ENCODE measurements at regions not wholly inside any gene's neighbourhood (a gene's known extent, or its start where the extent isn't known, plus 50 kb on each side); places are given as distances from the start of the nearest gene placed in this dataset.

DNA sequence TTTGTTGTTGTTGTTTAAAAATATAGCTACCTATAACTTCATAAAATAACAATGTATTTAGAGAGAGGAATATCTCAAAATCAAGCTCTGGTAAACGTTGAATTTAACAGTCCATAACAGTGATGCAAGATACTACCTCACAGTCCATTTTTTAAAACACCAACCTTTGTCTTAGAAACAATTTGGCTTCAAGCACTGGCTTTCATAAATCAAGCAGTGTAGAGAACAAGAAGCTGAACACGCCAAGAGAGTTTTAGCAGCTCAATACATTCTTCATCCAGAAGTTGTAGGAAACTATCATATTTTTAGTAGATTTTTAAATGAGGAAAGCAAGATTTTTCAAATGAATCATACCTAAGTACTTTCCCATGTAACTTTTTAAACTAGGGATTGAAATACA, 334.3 kb upstream of the ADAMTS5 start:
- intact Hi-C loops (cut with micrococcal nuclease; ENCODE audit: unreplicated experiment), result no loop called here
- TF ChIP-seq, protein P1, sequence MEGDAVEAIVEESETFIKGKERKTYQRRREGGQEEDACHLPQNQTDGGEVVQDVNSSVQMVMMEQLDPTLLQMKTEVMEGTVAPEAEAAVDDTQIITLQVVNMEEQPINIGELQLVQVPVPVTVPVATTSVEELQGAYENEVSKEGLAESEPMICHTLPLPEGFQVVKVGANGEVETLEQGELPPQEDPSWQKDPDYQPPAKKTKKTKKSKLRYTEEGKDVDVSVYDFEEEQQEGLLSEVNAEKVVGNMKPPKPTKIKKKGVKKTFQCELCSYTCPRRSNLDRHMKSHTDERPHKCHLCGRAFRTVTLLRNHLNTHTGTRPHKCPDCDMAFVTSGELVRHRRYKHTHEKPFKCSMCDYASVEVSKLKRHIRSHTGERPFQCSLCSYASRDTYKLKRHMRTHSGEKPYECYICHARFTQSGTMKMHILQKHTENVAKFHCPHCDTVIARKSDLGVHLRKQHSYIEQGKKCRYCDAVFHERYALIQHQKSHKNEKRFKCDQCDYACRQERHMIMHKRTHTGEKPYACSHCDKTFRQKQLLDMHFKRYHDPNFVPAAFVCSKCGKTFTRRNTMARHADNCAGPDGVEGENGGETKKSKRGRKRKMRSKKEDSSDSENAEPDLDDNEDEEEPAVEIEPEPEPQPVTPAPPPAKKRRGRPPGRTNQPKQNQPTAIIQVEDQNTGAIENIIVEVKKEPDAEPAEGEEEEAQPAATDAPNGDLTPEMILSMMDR (IDR thresholded peaks at IDR 0.05; ENCODE audit: unreplicated experiment), result no peak
- DNase-seq, result no peak
- CTCF ChIA-PET, result no interaction called here
- Mint-ChIP-seq H3K27me3 (ENCODE audit: unreplicated experiment) (no peaks in the 10 kb centered on the region), H3K4me1 (ENCODE audit: low read depth, unreplicated experiment) (no peaks in the 10 kb centered on the region), H3K27ac (ENCODE audit: unreplicated experiment) (no peak overlapping the region), H3K4me3 (ENCODE audit: low read depth, unreplicated experiment) (no peak overlapping the region), H3K9me3 (ENCODE audit: low read depth, unreplicated experiment) (no peaks in the 10 kb centered on the region), H3K36me3 (ENCODE audit: insufficient read depth, unreplicated experiment) (no peaks in the 10 kb centered on the region)
- BruUV-seq (replicated peaks), result no TSS peak

DNA sequence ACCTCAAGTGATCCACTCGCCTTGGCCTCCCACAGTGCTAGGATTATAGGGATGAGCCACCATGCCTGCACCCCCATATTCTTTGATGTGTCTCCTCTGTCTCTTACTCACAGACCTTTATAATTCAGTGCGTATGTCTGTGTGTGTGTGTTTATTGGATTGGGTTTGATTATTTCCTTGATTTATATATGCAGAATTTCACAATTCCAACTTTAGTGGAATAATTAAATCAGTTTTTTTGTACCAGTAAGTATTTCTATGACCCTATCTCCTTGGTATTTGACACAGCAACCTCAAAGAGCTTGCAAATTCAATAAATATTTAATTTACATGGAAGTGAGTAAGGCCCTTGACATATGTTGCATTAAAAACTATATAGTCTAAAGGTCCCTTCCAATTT, 333.9 kb upstream of the ADAMTS5 start:
- Mint-ChIP-seq H3K27ac (ENCODE audit: unreplicated experiment) (no peak overlapping the region), H3K9me3 (ENCODE audit: low read depth, unreplicated experiment) (peaks cover 3% of the 10 kb centered on the region), H3K4me1 (ENCODE audit: low read depth, unreplicated experiment) (no peaks in the 10 kb centered on the region), H3K4me3 (ENCODE audit: low read depth, unreplicated experiment) (no peak overlapping the region), H3K27me3 (ENCODE audit: unreplicated experiment) (no peaks in the 10 kb centered on the region), H3K36me3 (ENCODE audit: insufficient read depth, unreplicated experiment) (no peaks in the 10 kb centered on the region)
- DNase-seq, result no peak
- BruUV-seq (replicated peaks), result no TSS peak
- CTCF ChIA-PET, result no interaction called here
- TF ChIP-seq, protein P1 (IDR thresholded peaks at IDR 0.05; ENCODE audit: unreplicated experiment), result no peak
- intact Hi-C loops (cut with micrococcal nuclease; ENCODE audit: unreplicated experiment), result no loop called here

- TF ChIP-seq, protein P1 (IDR thresholded peaks at IDR 0.05; ENCODE audit: unreplicated experiment), result no peak
- H3K9me3 Mint-ChIP-seq (ENCODE audit: low read depth, unreplicated experiment), result peaks cover 11% of the 10 kb centered on the region
- no peak for DNase-seq
- H3K36me3 Mint-ChIP-seq (ENCODE audit: insufficient read depth, unreplicated experiment), result no peaks in the 10 kb centered on the region
- no peak overlapping the region for H3K4me3 Mint-ChIP-seq (ENCODE audit: low read depth, unreplicated experiment)
- no TSS peak for BruUV-seq (replicated peaks)
- H3K27me3 Mint-ChIP-seq (ENCODE audit: unreplicated experiment), result no peaks in the 10 kb centered on the region
- H3K27ac Mint-ChIP-seq (ENCODE audit: unreplicated experiment), result no peak overlapping the region
- intact Hi-C loops (cut with micrococcal nuclease; ENCODE audit: unreplicated experiment), result no loop called here
- H3K4me1 Mint-ChIP-seq (ENCODE audit: low read depth, unreplicated experiment), result no peaks in the 10 kb centered on the region
- CTCF ChIA-PET, result no interaction called here
Observed at GRCh38 chr21:27298465-27298864, 331.6 kb upstream of the ADAMTS5 start.

DNA sequence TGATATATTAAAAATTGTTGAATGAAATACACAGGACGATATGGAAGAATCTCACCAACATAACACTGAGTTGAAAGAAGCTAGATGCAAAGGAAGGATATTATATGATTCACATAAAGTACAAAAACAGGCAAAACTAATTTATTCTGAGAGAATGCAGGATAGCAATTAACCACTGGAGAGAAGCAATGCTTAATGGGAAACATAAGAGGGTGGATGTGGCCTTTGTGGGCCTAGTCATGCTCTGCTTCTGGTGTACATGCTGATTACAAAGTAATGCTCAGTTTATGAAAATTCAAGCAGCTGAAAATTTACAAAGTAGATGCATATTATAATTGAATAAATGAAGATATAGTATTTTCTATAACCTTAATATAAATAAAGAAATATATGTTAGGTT, 326.4 kb upstream of the ADAMTS5 start:
- CTCF ChIA-PET, result no interaction called here
- no peak overlapping the region for H3K4me3 Mint-ChIP-seq (ENCODE audit: low read depth, unreplicated experiment)
- no peak overlapping the region for H3K27ac Mint-ChIP-seq (ENCODE audit: unreplicated experiment)
- BruUV-seq (replicated peaks), result no TSS peak
- peaks cover 14% of the 10 kb centered on the region for H3K9me3 Mint-ChIP-seq (ENCODE audit: low read depth, unreplicated experiment)
- no peaks in the 10 kb centered on the region for H3K36me3 Mint-ChIP-seq (ENCODE audit: insufficient read depth, unreplicated experiment)
- no peaks in the 10 kb centered on the region for H3K27me3 Mint-ChIP-seq (ENCODE audit: unreplicated experiment)
- intact Hi-C loops (cut with micrococcal nuclease; ENCODE audit: unreplicated experiment), result no loop called here
- DNase-seq, result no peak
- TF ChIP-seq, protein P1 (IDR thresholded peaks at IDR 0.05; ENCODE audit: unreplicated experiment), result no peak
- peaks cover 20% of the 10 kb centered on the region for H3K4me1 Mint-ChIP-seq (ENCODE audit: low read depth, unreplicated experiment)

DNA sequence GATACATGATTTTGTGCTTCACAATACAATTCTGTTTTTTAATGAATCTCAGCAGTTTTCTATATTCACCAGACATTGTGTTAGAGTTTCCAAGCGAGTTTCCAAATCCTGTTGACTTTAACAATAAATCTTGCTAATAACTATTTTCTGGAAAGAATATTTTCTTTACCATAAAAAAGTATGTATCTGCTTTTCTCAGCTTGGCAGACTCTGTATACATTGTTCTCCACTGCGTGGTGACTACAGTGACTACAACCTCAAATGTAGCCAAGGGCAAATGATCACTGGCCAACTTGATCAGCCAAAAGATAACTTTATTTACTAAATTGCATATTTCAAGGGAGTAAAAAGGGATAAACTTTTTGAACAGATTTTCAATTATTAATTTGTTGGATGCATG, 325.9 kb upstream of the ADAMTS5 start:
- CTCF ChIA-PET, result no interaction called here
- no peaks in the 10 kb centered on the region for H3K36me3 Mint-ChIP-seq (ENCODE audit: insufficient read depth, unreplicated experiment)
- peaks cover 17% of the 10 kb centered on the region for H3K9me3 Mint-ChIP-seq (ENCODE audit: low read depth, unreplicated experiment)
- no peak overlapping the region for H3K4me3 Mint-ChIP-seq (ENCODE audit: low read depth, unreplicated experiment)
- H3K27ac Mint-ChIP-seq (ENCODE audit: unreplicated experiment), result no peak overlapping the region
- no TSS peak for BruUV-seq (replicated peaks)
- peaks cover 20% of the 10 kb centered on the region for H3K4me1 Mint-ChIP-seq (ENCODE audit: low read depth, unreplicated experiment)
- no peaks in the 10 kb centered on the region for H3K27me3 Mint-ChIP-seq (ENCODE audit: unreplicated experiment)
- no peak for DNase-seq
- intact Hi-C loops (cut with micrococcal nuclease; ENCODE audit: unreplicated experiment), result no loop called here
- TF ChIP-seq, protein P1 (IDR thresholded peaks at IDR 0.05; ENCODE audit: unreplicated experiment), result no peak
